WTC11 (cell line): ENCODE measurements at regions not wholly inside any gene's neighbourhood (a gene's known extent, or its start where the extent isn't known, plus 50 kb on each side); places are given as distances from the start of the nearest gene placed in this dataset.

Experiments
- ATAC-seq: fragments of 200-7000 bp; cut with Tn5 transposase; 2 replicates; pipeline ENCODE4 v1.10.0; 2021; ENCODE audit warnings: mild to moderate bottlenecking, moderate library complexity
- CTCF ChIA-PET: fragments of 300-600 bp; sonication (Branson Sonifier 250); formaldehyde crosslinking; loops from one replicate; lab custom pipeline; 2021; ENCODE audit warnings: antibody characterized with exemption; lab: Charles Lee
- POLR2A ChIA-PET: fragments of 350-600 bp; sonication (Branson Sonifier 250); formaldehyde crosslinking; loops from one replicate; lab custom pipeline; 2021; ENCODE audit warnings: antibody characterized with exemption; lab: Charles Lee
- DNase-seq: peaks from one replicate; pipeline ENCODE4 v3.0.0; 2021; ENCODE audit warnings: low spot score
- H3K27ac Mint-ChIP-seq: 2 replicates; pipeline ENCODE4 v1.8.0; 2021; ENCODE audit warnings: mixed read lengths
- H3K27me3 Mint-ChIP-seq: 2 replicates; pipeline ENCODE4 v1.8.0; 2021; ENCODE audit warnings: low read depth, mild to moderate bottlenecking, moderate library complexity, mixed read lengths
- H3K36me3 Mint-ChIP-seq: 2 replicates; pipeline ENCODE4 v1.8.0; 2021; ENCODE audit warnings: mixed read lengths
- H3K4me1 Mint-ChIP-seq: 2 replicates; pipeline ENCODE4 v1.8.0; 2022; ENCODE audit warnings: mixed read lengths
- H3K4me3 Mint-ChIP-seq: 2 replicates; pipeline ENCODE4 v1.8.0; 2021; ENCODE audit warnings: mild to moderate bottlenecking, moderate library complexity, mixed read lengths
- H3K9me3 Mint-ChIP-seq: 2 replicates; pipeline ENCODE4 v1.8.0; 2021; ENCODE audit warnings: mixed read lengths
- CBFB ChIP-seq: sonication (generic); formaldehyde crosslinking; IDR thresholded peaks from 2 replicates; pipeline ENCODE4 v1.8.1; 2022; ENCODE audit warnings: mild to moderate bottlenecking, low read depth, missing genetic modification reagents
- CREB1 ChIP-seq: sonication (generic); formaldehyde crosslinking; IDR thresholded peaks from 2 replicates; pipeline ENCODE4 v1.8.0; 2023; ENCODE audit warnings: mild to moderate bottlenecking, missing genetic modification reagents
- KAT7 ChIP-seq: sonication (generic); formaldehyde crosslinking; IDR thresholded peaks from 2 replicates; pipeline ENCODE4 v1.8.1; 2023; ENCODE audit warnings: missing genetic modification reagents, mild to moderate bottlenecking, borderline replicate concordance
- NFYB ChIP-seq: sonication (generic); formaldehyde crosslinking; conservative IDR thresholded peaks from 2 replicates; pipeline ENCODE4 v1.8.0; 2022; ENCODE audit warnings: low read depth, missing genetic modification reagents
- NR3C1 ChIP-seq: sonication (generic); formaldehyde crosslinking; conservative IDR thresholded peaks from 2 replicates; pipeline ENCODE4 v1.8.1; 2023; ENCODE audit warnings: low read depth, mild to moderate bottlenecking, missing genetic modification reagents
- TEAD4 ChIP-seq: sonication (generic); formaldehyde crosslinking; IDR thresholded peaks from 2 replicates; pipeline ENCODE4 v1.8.0; 2022; ENCODE audit warnings: mild to moderate bottlenecking, missing genetic modification reagents
- TP53 ChIP-seq: sonication (generic); formaldehyde crosslinking; IDR thresholded peaks from 2 replicates; pipeline ENCODE4 v1.8.1; 2023; ENCODE audit warnings: mild to moderate bottlenecking, missing genetic modification reagents
- ZNF219 ChIP-seq: sonication (generic); formaldehyde crosslinking; IDR thresholded peaks from 2 replicates; pipeline ENCODE4 v1.8.0; 2023; ENCODE audit warnings: missing genetic modification reagents, mild to moderate bottlenecking, borderline replicate concordance
- ZNF416 ChIP-seq: fragments of 250-450 bp; sonication (Bioruptor Pico); IDR thresholded peaks from 2 replicates; pipeline ENCODE4 v1.9.0; 2021; ENCODE audit warnings: mild to moderate bottlenecking, inconsistent platforms
- ZNF423 ChIP-seq: fragments of 250-450 bp; sonication (Bioruptor Pico); IDR thresholded peaks from 2 replicates; pipeline ENCODE4 v2.1.2; 2022; ENCODE audit warnings: mild to moderate bottlenecking, moderate library complexity
- ZNF671 ChIP-seq: fragments of 250-450 bp; sonication (Bioruptor Pico); IDR thresholded peaks from 2 replicates; pipeline ENCODE4 v1.8.0; 2021; ENCODE audit warnings: mild to moderate bottlenecking
- TF ChIP-seq, protein P1 (sequence below): sonication (generic); formaldehyde crosslinking; IDR thresholded peaks from 2 replicates; pipeline ENCODE4 v1.8.0; 2023; ENCODE audit warnings: missing genetic modification reagents, mild to moderate bottlenecking, borderline replicate concordance
- TF ChIP-seq, protein P2 (sequence below): sonication (generic); formaldehyde crosslinking; IDR thresholded peaks from 2 replicates; pipeline ENCODE4 v1.8.1; 2023; ENCODE audit warnings: mild to moderate bottlenecking, missing genetic modification reagents, moderate library complexity
- TF ChIP-seq, protein P3 (sequence below): sonication (generic); formaldehyde crosslinking; conservative IDR thresholded peaks from 2 replicates; pipeline ENCODE4 v1.8.1; 2023; ENCODE audit warnings: mild to moderate bottlenecking, low read depth, missing genetic modification reagents, moderate library complexity
- TF ChIP-seq, protein P4 (sequence below): fragments of 250-450 bp; sonication (Bioruptor Pico); IDR thresholded peaks from 2 replicates; pipeline ENCODE4 v2.1.2; 2022; ENCODE audit warnings: mild to moderate bottlenecking, moderate library complexity
- TF ChIP-seq, protein P5 (sequence below): sonication (generic); formaldehyde crosslinking; IDR thresholded peaks from 2 replicates; pipeline ENCODE4 v1.8.0; 2022; ENCODE audit warnings: missing genetic modification reagents
- TF ChIP-seq, protein P6 (sequence below): sonication (generic); formaldehyde crosslinking; IDR thresholded peaks from 2 replicates; pipeline ENCODE4 v1.8.0; 2023; ENCODE audit warnings: mild to moderate bottlenecking, missing genetic modification reagents

DNA sequence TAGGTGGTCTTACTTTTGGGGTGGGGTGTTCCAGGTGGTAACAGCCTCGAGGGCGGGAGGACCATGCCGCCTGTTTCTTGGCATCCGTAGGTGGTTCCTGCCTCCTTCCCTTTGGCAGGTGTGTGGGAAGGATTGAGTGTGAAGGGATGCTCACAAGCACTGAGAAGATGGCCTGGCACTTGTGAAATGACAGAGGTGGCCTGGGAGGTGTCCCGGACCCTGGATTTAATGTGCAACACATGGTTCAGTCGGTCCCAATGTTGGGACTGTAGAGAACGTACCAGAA is 165.8 kb upstream of the FOXF1 start (continued):
- TF ChIP-seq, protein P1, sequence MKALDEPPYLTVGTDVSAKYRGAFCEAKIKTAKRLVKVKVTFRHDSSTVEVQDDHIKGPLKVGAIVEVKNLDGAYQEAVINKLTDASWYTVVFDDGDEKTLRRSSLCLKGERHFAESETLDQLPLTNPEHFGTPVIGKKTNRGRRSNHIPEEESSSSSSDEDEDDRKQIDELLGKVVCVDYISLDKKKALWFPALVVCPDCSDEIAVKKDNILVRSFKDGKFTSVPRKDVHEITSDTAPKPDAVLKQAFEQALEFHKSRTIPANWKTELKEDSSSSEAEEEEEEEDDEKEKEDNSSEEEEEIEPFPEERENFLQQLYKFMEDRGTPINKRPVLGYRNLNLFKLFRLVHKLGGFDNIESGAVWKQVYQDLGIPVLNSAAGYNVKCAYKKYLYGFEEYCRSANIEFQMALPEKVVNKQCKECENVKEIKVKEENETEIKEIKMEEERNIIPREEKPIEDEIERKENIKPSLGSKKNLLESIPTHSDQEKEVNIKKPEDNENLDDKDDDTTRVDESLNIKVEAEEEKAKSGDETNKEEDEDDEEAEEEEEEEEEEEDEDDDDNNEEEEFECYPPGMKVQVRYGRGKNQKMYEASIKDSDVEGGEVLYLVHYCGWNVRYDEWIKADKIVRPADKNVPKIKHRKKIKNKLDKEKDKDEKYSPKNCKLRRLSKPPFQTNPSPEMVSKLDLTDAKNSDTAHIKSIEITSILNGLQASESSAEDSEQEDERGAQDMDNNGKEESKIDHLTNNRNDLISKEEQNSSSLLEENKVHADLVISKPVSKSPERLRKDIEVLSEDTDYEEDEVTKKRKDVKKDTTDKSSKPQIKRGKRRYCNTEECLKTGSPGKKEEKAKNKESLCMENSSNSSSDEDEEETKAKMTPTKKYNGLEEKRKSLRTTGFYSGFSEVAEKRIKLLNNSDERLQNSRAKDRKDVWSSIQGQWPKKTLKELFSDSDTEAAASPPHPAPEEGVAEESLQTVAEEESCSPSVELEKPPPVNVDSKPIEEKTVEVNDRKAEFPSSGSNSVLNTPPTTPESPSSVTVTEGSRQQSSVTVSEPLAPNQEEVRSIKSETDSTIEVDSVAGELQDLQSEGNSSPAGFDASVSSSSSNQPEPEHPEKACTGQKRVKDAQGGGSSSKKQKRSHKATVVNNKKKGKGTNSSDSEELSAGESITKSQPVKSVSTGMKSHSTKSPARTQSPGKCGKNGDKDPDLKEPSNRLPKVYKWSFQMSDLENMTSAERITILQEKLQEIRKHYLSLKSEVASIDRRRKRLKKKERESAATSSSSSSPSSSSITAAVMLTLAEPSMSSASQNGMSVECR (CRISPR knock-in tag) = no peak
- TF ChIP-seq NR3C1 (CRISPR knock-in tag) = no peak
- TF ChIP-seq, protein P2, sequence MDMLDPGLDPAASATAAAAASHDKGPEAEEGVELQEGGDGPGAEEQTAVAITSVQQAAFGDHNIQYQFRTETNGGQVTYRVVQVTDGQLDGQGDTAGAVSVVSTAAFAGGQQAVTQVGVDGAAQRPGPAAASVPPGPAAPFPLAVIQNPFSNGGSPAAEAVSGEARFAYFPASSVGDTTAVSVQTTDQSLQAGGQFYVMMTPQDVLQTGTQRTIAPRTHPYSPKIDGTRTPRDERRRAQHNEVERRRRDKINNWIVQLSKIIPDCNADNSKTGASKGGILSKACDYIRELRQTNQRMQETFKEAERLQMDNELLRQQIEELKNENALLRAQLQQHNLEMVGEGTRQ (CRISPR knock-in tag) = no peak
- TF ChIP-seq ZNF671 (CRISPR knock-in tag) = no peak
- TF ChIP-seq, protein P3, sequence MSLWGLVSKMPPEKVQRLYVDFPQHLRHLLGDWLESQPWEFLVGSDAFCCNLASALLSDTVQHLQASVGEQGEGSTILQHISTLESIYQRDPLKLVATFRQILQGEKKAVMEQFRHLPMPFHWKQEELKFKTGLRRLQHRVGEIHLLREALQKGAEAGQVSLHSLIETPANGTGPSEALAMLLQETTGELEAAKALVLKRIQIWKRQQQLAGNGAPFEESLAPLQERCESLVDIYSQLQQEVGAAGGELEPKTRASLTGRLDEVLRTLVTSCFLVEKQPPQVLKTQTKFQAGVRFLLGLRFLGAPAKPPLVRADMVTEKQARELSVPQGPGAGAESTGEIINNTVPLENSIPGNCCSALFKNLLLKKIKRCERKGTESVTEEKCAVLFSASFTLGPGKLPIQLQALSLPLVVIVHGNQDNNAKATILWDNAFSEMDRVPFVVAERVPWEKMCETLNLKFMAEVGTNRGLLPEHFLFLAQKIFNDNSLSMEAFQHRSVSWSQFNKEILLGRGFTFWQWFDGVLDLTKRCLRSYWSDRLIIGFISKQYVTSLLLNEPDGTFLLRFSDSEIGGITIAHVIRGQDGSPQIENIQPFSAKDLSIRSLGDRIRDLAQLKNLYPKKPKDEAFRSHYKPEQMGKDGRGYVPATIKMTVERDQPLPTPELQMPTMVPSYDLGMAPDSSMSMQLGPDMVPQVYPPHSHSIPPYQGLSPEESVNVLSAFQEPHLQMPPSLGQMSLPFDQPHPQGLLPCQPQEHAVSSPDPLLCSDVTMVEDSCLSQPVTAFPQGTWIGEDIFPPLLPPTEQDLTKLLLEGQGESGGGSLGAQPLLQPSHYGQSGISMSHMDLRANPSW = no peak
- no peak for TF ChIP-seq ZNF416 (CRISPR knock-in tag)
- TF ChIP-seq ZNF219 = no peak
- TF ChIP-seq ZNF423 (CRISPR knock-in tag) = no peak
- TF ChIP-seq TP53 = no peak

DNA sequence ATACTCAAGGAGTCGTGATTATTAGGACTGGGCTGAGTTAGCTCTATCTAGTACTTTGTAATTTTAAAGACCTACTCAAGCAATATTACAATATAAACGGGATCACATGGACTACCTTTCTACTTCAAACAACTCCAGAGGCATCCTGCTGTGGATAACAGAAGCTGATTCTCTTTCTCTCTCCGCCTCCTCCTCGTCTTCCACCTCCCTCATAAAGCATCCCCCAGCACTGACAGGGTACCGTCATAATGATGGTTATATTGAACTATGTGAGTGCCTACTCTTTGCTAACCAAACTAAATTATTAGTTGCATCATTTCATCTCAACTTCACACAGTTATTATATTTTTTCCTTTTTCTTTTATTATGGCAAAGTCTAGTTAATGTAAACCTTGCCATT is 165.4 kb upstream of the FOXF1 start:
- ATAC-seq = no peak
- no peak overlapping the region for H3K4me3 Mint-ChIP-seq
- POLR2A ChIA-PET = no interaction called here
- no peak for DNase-seq
- H3K27me3 Mint-ChIP-seq = peaks cover 47% of the 10 kb centered on the region
- CTCF ChIA-PET = interaction anchor here (2.9 kb wide), 1 partner anchor 173 kb away, joined by 18 read pairs; no protein-coding TSS in a partner anchor
- H3K27ac Mint-ChIP-seq = no peak overlapping the region
- H3K9me3 Mint-ChIP-seq = 0 out of 2 replicates have a peak, but pooled peaks cover 3% of the 10 kb centered on the region
- H3K36me3 Mint-ChIP-seq = no peaks in the 10 kb centered on the region
- peaks cover 61% of the 10 kb centered on the region for H3K4me1 Mint-ChIP-seq
- TF ChIP-seq, protein P1 (CRISPR knock-in tag) = no peak
- TF ChIP-seq, protein P4, sequence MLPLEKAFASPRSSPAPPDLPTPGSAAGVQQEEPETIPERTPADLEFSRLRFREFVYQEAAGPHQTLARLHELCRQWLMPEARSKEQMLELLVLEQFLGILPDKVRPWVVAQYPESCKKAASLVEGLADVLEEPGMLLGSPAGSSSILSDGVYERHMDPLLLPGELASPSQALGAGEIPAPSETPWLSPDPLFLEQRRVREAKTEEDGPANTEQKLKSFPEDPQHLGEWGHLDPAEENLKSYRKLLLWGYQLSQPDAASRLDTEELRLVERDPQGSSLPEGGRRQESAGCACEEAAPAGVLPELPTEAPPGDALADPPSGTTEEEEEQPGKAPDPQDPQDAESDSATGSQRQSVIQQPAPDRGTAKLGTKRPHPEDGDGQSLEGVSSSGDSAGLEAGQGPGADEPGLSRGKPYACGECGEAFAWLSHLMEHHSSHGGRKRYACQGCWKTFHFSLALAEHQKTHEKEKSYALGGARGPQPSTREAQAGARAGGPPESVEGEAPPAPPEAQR (CRISPR knock-in tag) = no peak
- TF ChIP-seq CREB1 (CRISPR knock-in tag) (no peak), TEAD4 (CRISPR knock-in tag) (no peak), KAT7 (CRISPR knock-in tag) (no peak), CBFB (CRISPR knock-in tag) (no peak), NFYB (CRISPR knock-in tag) (no peak)
- TF ChIP-seq, protein P5, sequence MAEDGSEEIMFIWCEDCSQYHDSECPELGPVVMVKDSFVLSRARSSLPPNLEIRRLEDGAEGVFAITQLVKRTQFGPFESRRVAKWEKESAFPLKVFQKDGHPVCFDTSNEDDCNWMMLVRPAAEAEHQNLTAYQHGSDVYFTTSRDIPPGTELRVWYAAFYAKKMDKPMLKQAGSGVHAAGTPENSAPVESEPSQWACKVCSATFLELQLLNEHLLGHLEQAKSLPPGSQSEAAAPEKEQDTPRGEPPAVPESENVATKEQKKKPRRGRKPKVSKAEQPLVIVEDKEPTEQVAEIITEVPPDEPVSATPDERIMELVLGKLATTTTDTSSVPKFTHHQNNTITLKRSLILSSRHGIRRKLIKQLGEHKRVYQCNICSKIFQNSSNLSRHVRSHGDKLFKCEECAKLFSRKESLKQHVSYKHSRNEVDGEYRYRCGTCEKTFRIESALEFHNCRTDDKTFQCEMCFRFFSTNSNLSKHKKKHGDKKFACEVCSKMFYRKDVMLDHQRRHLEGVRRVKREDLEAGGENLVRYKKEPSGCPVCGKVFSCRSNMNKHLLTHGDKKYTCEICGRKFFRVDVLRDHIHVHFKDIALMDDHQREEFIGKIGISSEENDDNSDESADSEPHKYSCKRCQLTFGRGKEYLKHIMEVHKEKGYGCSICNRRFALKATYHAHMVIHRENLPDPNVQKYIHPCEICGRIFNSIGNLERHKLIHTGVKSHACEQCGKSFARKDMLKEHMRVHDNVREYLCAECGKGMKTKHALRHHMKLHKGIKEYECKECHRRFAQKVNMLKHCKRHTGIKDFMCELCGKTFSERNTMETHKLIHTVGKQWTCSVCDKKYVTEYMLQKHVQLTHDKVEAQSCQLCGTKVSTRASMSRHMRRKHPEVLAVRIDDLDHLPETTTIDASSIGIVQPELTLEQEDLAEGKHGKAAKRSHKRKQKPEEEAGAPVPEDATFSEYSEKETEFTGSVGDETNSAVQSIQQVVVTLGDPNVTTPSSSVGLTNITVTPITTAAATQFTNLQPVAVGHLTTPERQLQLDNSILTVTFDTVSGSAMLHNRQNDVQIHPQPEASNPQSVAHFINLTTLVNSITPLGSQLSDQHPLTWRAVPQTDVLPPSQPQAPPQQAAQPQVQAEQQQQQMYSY (CRISPR knock-in tag) = no peak
- TF ChIP-seq, protein P6, sequence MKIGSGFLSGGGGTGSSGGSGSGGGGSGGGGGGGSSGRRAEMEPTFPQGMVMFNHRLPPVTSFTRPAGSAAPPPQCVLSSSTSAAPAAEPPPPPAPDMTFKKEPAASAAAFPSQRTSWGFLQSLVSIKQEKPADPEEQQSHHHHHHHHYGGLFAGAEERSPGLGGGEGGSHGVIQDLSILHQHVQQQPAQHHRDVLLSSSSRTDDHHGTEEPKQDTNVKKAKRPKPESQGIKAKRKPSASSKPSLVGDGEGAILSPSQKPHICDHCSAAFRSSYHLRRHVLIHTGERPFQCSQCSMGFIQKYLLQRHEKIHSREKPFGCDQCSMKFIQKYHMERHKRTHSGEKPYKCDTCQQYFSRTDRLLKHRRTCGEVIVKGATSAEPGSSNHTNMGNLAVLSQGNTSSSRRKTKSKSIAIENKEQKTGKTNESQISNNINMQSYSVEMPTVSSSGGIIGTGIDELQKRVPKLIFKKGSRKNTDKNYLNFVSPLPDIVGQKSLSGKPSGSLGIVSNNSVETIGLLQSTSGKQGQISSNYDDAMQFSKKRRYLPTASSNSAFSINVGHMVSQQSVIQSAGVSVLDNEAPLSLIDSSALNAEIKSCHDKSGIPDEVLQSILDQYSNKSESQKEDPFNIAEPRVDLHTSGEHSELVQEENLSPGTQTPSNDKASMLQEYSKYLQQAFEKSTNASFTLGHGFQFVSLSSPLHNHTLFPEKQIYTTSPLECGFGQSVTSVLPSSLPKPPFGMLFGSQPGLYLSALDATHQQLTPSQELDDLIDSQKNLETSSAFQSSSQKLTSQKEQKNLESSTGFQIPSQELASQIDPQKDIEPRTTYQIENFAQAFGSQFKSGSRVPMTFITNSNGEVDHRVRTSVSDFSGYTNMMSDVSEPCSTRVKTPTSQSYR (CRISPR knock-in tag) = no peak
